Occipital lobe (tissue), 1 donor: ENCODE measurements at regions not wholly inside any gene's neighbourhood (a gene's known extent, or its start where the extent isn't known, plus 50 kb on each side); places are given as distances from the start of the nearest gene placed in this dataset.

ENCODE experiments used
- DNase-seq: peaks from one replicate; lab custom pipeline; 2025; lab: John Stamatoyannopoulos, UW

- DNase-seq, result no peak
These were observed 297.7 kb upstream of the RAB6C start for GRCh38 chr2:129681788-129682187.

- no peak for DNase-seq
These were observed 289.6 kb upstream of the RAB6C start for GRCh38 chr2:129689653-129690448.

GRCh38 chr2:129695496-129695895, 284.0 kb upstream of the RAB6C start:
- no peak for DNase-seq

GRCh38 chr2:129698593-129698992, 280.9 kb upstream of the RAB6C start:
- DNase-seq, result no peak

- no peak for DNase-seq
These were observed 279.5 kb upstream of the RAB6C start for GRCh38 chr2:129699781-129700573.

- no peak for DNase-seq
These were observed 276.9 kb upstream of the RAB6C start for GRCh38 chr2:129702416-129703176.

GRCh38 chr2:129705085-129705484, 274.4 kb upstream of the RAB6C start:
- no peak for DNase-seq

GRCh38 chr2:129707800-129708199, 271.7 kb upstream of the RAB6C start:
- DNase-seq, result no peak

GRCh38 chr2:129708221-129708967, 271.1 kb upstream of the RAB6C start:
- DNase-seq, result no peak

- no peak for DNase-seq
These were observed 270.2 kb upstream of the RAB6C start for GRCh38 chr2:129709001-129709955.

- DNase-seq, result no peak
These were observed 269.4 kb upstream of the RAB6C start for GRCh38 chr2:129709956-129710598.

- DNase-seq, result no peak
These were observed 268.6 kb upstream of the RAB6C start for GRCh38 chr2:129710670-129711495.

- no peak for DNase-seq
These were observed 267.4 kb upstream of the RAB6C start for GRCh38 chr2:129711816-129712675.

- no peak for DNase-seq
These were observed 266.8 kb upstream of the RAB6C start for GRCh38 chr2:129712676-129712985.

- no peak for DNase-seq
These were observed 266.1 kb upstream of the RAB6C start for GRCh38 chr2:129713337-129713736.

- no peak for DNase-seq
These were observed 262.5 kb upstream of the RAB6C start for GRCh38 chr2:129716781-129717559.

- no peak for DNase-seq
These were observed 261.8 kb upstream of the RAB6C start for GRCh38 chr2:129717560-129718130.
